GM23248 (cell line): ENCODE measurements at regions not wholly inside any gene's neighbourhood (a gene's known extent, or its start where the extent isn't known, plus 50 kb on each side); places are given as distances from the start of the nearest gene placed in this dataset.

Experiments
- DNase-seq: peaks from one replicate; pipeline ENCODE4 v3.0.0-alpha.2; 2015
- H2AFZ ChIP-seq: fragments of 200-600 bp; sonication (generic); 2 replicates; pipeline ENCODE4 v1.6.1; 2016; ENCODE audit warnings: antibody characterized with exemption
- H3F3A ChIP-seq: fragments of 200-600 bp; sonication (generic); 2 replicates; pipeline ENCODE4 v1.6.1; 2016; ENCODE audit warnings: mild to moderate bottlenecking, antibody characterized with exemption, mixed run types; ENCODE audit not compliant: insufficient read depth
- H3K27ac ChIP-seq: fragments of 200-600 bp; sonication (generic); 2 replicates; pipeline ENCODE4 v1.5.1; 2016; ENCODE audit warnings: mild to moderate bottlenecking
- H3K27me3 ChIP-seq: fragments of 200-600 bp; sonication (generic); replicated peaks from 2 replicates; pipeline ENCODE4 v1.6.1; 2016; ENCODE audit warnings: mild to moderate bottlenecking; ENCODE audit not compliant: insufficient read depth
- H3K36me3 ChIP-seq: fragments of 200-600 bp; sonication (generic); 2 replicates; pipeline ENCODE4 v1.6.1; 2016; ENCODE audit warnings: low read depth, mild to moderate bottlenecking
- H3K4me1 ChIP-seq: fragments of 200-600 bp; sonication (generic); 2 replicates; pipeline ENCODE4 v1.6.1; 2016; ENCODE audit warnings: mild to moderate bottlenecking; ENCODE audit not compliant: insufficient read depth
- H3K4me2 ChIP-seq: fragments of 200-600 bp; sonication (generic); one replicate; pipeline ENCODE4 v1.6.1; 2016; ENCODE audit warnings: mild to moderate bottlenecking; ENCODE audit not compliant: unreplicated experiment
- H3K4me3 ChIP-seq: fragments of 200-600 bp; sonication (generic); 2 replicates; pipeline ENCODE4 v1.5.1; 2016; ENCODE audit warnings: mild to moderate bottlenecking
- H3K79me2 ChIP-seq: fragments of 200-600 bp; sonication (generic); 2 replicates; pipeline ENCODE4 v1.6.1; 2016; ENCODE audit warnings: mild to moderate bottlenecking; ENCODE audit not compliant: insufficient read depth
- H3K9ac ChIP-seq: fragments of 200-600 bp; sonication (generic); 2 replicates; pipeline ENCODE4 v1.6.1; 2016; ENCODE audit warnings: mild to moderate bottlenecking
- H3K9me2 ChIP-seq: fragments of 200-600 bp; sonication (generic); 2 replicates; pipeline ENCODE4 v1.6.1; 2016; ENCODE audit warnings: mixed run types, mild to moderate bottlenecking, moderate library complexity; ENCODE audit not compliant: insufficient read depth
- H3K9me3 ChIP-seq: fragments of 200-600 bp; sonication (generic); one replicate; pipeline ENCODE4 v1.6.1; 2017; ENCODE audit warnings: low read depth
- H4K20me1 ChIP-seq: fragments of 200-600 bp; sonication (generic); 2 replicates; pipeline ENCODE4 v1.6.0; 2016; ENCODE audit not compliant: insufficient read depth
- EZH2 ChIP-seq: fragments of 200-600 bp; sonication (generic); IDR thresholded peaks from 2 replicates; pipeline ENCODE4 v1.6.1; 2018; ENCODE audit warnings: antibody characterized with exemption, mild to moderate bottlenecking; ENCODE audit not compliant: insufficient read depth, poor library complexity, severe bottlenecking
- EZH2phosphoT487 ChIP-seq: fragments of 200-600 bp; sonication (generic); IDR thresholded peaks from 2 replicates; pipeline ENCODE4 v1.6.1; 2018; ENCODE audit warnings: antibody characterized with exemption, moderate library complexity, mild to moderate bottlenecking, low read depth; ENCODE audit not compliant: insufficient read depth
- WGBS, 2 experiments: methylation state at CpG; one replicate each; pipeline ENCODE4 v1.1.6; 2015 to 2017; ENCODE audit warnings: low lambda C conversion rate in 2 of 2, low coverage in 1 of 2; ENCODE audit errors: missing lambda C conversion rate in 2 of 2; 5-methylcytosine and 5-hydroxymethylcytosine counted together
- in situ Hi-C: fragments of 300-500 bp; cut with MboI; formaldehyde crosslinking; loops from 2 replicates; pipeline ENCODE4 v1.15.0; 2020

DNA sequence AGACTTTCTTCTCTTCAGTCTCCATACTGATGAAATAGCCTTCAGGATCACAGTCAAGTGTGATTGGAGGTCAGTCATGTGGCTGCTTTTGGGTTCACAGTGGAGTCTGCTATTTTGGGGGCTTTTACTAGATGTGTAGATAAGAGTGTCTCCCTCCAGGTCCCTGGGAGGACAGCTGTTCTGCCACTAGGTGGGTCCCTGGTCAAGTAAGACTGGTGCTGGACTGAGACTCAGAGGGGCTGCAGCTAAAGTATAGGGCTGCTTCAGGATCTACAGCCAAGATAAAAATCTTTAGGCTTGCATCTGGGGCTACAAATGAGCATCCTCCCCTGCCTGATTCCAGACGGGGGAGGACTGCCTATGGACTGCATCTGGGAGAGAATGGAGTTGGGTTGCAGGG, 200.7 kb upstream of the ANKRD50 start:
- TF ChIP-seq EZH2 (no peak), EZH2phosphoT487 (no peak)
- Histone ChIP-seq H3F3A (peaks cover 4% of the 10 kb centered on the region), H3K4me2 (no peak overlapping the region), H3K27ac (no peak overlapping the region), H3K9me2 (no peaks in the 10 kb centered on the region), H3K4me1 (peaks cover 4% of the 10 kb centered on the region), H3K36me3 (no peaks in the 10 kb centered on the region), H3K79me2 (no peaks in the 10 kb centered on the region), H3K4me3 (no peak overlapping the region), H3K9ac (no peak overlapping the region), H3K9me3 (no peaks in the 10 kb centered on the region), H3K27me3 (no peaks in the 10 kb centered on the region), H4K20me1 (no peaks in the 10 kb centered on the region), H2AFZ (no peak overlapping the region)
- in situ Hi-C loops, result no loop called here
- 79 to 88% methylated on average over 1 of the region's 1 CpG for WGBS, 2 experiments
- no peak for DNase-seq

DNA sequence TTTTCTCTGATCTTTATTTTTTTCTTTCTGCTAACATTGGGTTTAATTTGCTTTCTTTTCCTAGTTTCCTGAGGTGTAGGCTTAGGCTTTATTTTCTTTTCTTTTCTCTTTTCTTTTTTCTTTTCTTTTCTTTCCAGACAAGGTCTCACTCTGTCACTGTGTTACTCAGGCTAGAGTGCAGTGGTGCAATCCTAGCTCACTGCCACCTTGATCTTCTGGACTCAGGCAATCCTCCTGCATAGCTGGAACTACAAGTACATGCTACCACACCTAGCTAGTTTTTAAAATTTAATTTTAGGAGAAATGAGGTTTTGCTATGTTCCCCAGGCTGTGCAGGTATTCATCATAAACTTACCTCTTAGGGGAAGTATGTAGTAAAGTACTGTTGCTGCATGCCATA, 197.8 kb upstream of the ANKRD50 start:
- Histone ChIP-seq H3K4me3 (no peak overlapping the region), H3K9ac (no peak overlapping the region), H3K9me3 (no peaks in the 10 kb centered on the region), H3K9me2 (no peaks in the 10 kb centered on the region), H3K4me2 (no peak overlapping the region), H2AFZ (no peak overlapping the region), H3K79me2 (no peaks in the 10 kb centered on the region), H4K20me1 (no peaks in the 10 kb centered on the region), H3K27ac (no peak overlapping the region), H3F3A (peaks cover 9% of the 10 kb centered on the region), H3K36me3 (no peaks in the 10 kb centered on the region), H3K4me1 (peaks cover 9% of the 10 kb centered on the region), H3K27me3 (no peaks in the 10 kb centered on the region)
- DNase-seq, result no peak
- TF ChIP-seq EZH2phosphoT487 (no peak), EZH2 (no peak)
- in situ Hi-C loops, result no loop called here

DNA sequence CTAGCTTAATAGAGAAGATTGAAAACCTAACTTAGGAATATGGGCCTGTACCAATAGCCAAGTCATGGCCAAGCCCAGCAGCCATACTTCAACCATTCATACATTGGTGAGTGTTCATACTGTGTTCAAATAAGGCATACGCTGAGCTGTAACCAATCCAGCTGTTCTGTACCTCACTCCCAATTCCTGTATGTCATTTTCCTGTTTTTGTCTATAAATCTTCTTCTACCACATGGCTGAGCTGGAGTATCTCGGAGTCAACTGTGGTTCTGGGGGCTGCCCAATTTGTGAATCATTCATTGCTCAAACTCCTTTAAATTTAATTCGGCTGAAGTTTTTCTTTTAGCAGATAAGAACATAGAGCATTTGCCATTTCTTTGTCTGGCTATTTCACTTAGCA, 195.3 kb upstream of the ANKRD50 start:
- Histone ChIP-seq H3K27me3 (no peaks in the 10 kb centered on the region), H3F3A (peaks cover 9% of the 10 kb centered on the region), H3K9me2 (no peaks in the 10 kb centered on the region), H4K20me1 (no peaks in the 10 kb centered on the region), H3K9ac (no peak overlapping the region), H3K4me1 (peaks cover 21% of the 10 kb centered on the region), H3K79me2 (no peaks in the 10 kb centered on the region), H3K27ac (no peak overlapping the region), H3K4me3 (no peak overlapping the region), H3K4me2 (no peak overlapping the region), H3K9me3 (no peaks in the 10 kb centered on the region), H2AFZ (no peak overlapping the region), H3K36me3 (no peaks in the 10 kb centered on the region)
- DNase-seq, result peak; percentile 75
- in situ Hi-C loops, result no loop called here
- WGBS, 2 experiments, result 10 to 15% methylated on average over 3 of the region's 3 CpGs
- TF ChIP-seq EZH2phosphoT487 (no peak), EZH2 (no peak)

DNA sequence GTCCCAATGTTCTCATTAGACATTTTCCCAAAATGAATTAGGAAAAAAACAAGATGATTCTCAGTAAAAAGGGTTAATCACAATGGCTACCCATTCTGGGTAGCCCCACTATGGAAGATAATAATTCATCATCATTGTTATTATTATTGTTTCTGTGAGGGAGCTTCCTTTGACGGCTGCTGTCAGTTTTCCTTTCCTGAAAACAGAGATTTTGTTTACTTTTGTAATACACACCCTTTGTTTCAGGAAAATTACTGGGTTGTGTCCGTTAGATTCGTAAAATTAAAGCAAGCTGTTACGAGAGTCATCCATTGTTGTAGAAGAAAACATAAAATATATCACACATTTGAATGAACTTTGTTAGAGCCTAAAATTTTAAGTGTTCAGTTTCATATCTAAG, 192.9 kb upstream of the ANKRD50 start:
- no peak for TF ChIP-seq EZH2phosphoT487
- WGBS, 2 experiments, result 35 to 50% methylated on average over 4 of the region's 4 CpGs
- Histone ChIP-seq H3K4me1 (peaks cover 21% of the 10 kb centered on the region), H3K9me2 (no peaks in the 10 kb centered on the region), H3K27me3 (no peaks in the 10 kb centered on the region), H3F3A (peaks cover 9% of the 10 kb centered on the region), H3K9ac (no peak overlapping the region), H3K79me2 (no peaks in the 10 kb centered on the region), H3K36me3 (no peaks in the 10 kb centered on the region), H3K27ac (no peak overlapping the region), H3K4me3 (no peak overlapping the region), H3K9me3 (no peaks in the 10 kb centered on the region), H2AFZ (no peak overlapping the region), H3K4me2 (no peak overlapping the region), H4K20me1 (no peaks in the 10 kb centered on the region)
- DNase-seq, result no peak
- in situ Hi-C loops, result no loop called here

GRCh38 chr4:124904723-124905388, 192.3 kb upstream of the ANKRD50 start:
- TF ChIP-seq EZH2phosphoT487, result no peak
- no peak for TF ChIP-seq EZH2
- peaks cover 21% of the 10 kb centered on the region for H3K4me1 ChIP-seq
- no peak overlapping the region for H3K4me3 ChIP-seq
- H3K27me3 ChIP-seq, result no peaks in the 10 kb centered on the region
- H3K9me2 ChIP-seq, result no peaks in the 10 kb centered on the region
- H3K9me3 ChIP-seq, result no peaks in the 10 kb centered on the region
- no peak overlapping the region for H3K9ac ChIP-seq
- H3K36me3 ChIP-seq, result no peaks in the 10 kb centered on the region
- H3F3A ChIP-seq, result peaks cover 9% of the 10 kb centered on the region
- H3K4me2 ChIP-seq, result no peak overlapping the region
- no peaks in the 10 kb centered on the region for H3K79me2 ChIP-seq
- H3K27ac ChIP-seq, result no peak overlapping the region
- in situ Hi-C loops, result no loop called here
- H2AFZ ChIP-seq, result peak overlapping the region; percentile 71
- no peaks in the 10 kb centered on the region for H4K20me1 ChIP-seq
- no peak for DNase-seq
